GM12874 (cell line): ENCODE measurements at regions not wholly inside any gene's neighbourhood (a gene's known extent, or its start where the extent isn't known, plus 50 kb on each side); places are given as distances from the start of the nearest gene placed in this dataset.

Source experiments
- TF ChIP-seq, protein P1 (sequence below): IDR thresholded peaks from 2 replicates; pipeline ENCODE4 v1.5.1; 2011; ENCODE audit warnings: low read depth, mild to moderate bottlenecking, control low read depth, low read length, moderate library complexity; ENCODE audit not compliant: insufficient read depth

DNA sequence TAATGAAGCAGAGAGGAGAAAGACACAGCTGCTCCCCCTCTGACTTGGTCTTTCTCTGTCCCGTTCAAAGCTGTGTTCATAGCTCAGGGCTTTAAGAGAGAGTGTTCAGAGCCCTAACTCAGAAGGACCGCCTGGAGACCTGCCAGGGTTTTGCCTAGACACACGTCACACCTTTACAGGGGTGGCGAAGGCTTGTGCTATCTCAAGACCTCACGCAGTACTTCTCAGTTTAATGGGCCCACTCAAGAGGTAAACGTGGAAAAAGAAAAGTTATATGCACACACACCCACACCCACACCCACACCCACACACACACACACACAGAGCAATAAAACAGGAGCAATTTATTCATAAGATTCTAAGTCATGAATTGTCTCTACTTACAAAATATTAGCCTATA, 374.3 kb downstream of the C12orf75 start:
- TF ChIP-seq, protein P1, sequence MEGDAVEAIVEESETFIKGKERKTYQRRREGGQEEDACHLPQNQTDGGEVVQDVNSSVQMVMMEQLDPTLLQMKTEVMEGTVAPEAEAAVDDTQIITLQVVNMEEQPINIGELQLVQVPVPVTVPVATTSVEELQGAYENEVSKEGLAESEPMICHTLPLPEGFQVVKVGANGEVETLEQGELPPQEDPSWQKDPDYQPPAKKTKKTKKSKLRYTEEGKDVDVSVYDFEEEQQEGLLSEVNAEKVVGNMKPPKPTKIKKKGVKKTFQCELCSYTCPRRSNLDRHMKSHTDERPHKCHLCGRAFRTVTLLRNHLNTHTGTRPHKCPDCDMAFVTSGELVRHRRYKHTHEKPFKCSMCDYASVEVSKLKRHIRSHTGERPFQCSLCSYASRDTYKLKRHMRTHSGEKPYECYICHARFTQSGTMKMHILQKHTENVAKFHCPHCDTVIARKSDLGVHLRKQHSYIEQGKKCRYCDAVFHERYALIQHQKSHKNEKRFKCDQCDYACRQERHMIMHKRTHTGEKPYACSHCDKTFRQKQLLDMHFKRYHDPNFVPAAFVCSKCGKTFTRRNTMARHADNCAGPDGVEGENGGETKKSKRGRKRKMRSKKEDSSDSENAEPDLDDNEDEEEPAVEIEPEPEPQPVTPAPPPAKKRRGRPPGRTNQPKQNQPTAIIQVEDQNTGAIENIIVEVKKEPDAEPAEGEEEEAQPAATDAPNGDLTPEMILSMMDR: no peak

DNA sequence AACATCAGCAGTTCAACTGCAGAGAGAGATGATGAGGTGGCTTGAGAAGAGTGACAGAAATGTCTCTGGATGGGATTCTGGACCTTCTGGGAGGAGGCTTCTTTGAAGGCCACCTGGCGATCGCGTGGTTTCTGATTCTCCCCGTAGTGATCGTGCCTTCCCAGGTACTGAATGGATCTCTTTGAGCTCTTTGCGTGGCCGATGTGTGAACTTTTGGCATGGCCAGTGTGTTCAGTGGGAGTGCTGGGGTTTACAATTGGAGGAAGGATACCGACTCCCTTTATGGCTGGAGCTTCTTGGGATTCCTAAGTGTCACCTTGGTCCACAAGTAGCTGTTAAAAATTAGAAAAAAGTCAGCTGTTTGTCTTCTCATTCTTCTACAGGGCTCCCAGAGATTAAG, 374.7 kb downstream of the C12orf75 start:
- TF ChIP-seq, protein P1: no peak

DNA sequence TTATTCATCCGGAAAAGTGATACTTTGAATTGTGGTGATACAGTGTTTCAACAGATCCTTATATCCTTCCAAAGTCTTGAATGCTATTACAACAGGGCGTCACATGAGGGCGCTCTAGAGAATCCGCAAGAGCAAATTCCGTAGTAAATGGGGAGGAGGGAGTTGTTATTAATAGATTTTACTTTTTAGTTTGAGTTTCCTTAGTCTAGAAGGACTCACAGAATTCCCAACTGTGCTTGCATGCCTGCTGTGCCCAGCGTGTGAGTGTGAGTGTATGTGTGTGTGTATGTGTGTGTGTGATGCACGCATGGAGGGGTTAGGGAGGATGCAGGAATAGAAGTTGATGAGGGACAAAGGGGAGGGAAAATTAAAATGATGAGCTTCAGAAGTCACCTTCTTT, 375.3 kb downstream of the C12orf75 start:
- TF ChIP-seq, protein P1: peak; percentile 65

DNA sequence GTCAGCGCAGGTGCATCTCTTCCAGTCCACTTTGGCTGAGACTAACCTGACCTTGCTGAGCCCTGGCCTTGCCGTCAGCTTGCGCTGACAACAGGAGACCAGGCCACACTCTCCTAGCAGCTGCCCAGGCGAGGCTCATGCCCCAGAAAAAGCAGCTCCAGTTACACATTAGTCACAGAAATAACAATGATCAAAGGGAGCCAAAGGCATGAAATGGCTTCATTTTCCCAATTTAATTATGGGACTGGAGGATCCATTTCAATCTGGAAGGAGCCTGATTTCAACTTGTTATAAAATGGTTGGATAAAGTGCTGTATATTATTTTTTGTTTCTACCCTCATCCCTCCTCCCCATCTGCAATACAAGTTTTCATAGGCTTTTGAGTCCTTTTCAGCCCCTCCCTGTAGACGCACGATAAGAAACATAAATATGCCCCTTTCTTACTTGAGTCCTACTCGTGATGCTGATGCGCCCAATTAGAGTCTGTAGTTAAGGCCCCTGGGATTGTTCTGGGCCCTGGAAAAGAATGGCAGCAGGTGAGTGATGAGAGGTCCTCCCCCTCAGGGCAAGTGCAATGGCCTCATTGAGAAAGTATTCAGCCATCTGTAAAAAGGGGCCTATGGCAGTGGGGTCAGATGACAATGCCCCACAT, 376.0 kb downstream of the C12orf75 start:
- TF ChIP-seq, protein P1: no peak

DNA sequence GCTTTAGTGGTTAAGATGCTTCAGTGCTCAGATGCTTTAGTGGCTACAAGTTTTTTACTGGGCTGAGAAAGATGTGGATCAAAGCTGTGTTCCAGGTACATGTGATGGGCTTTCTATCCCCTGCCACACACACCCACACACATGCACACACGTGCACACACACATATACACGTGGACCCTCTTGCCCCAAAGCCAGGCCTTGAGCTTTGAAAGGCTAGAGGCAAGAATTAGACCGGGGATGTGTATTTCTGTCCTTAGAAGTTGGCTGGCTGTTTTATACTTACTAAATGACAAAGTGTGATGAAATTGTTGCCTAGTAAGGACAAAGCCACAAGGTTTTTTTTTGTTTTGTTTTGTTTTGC, 376.5 kb downstream of the C12orf75 start:
- TF ChIP-seq, protein P1: no peak

DNA sequence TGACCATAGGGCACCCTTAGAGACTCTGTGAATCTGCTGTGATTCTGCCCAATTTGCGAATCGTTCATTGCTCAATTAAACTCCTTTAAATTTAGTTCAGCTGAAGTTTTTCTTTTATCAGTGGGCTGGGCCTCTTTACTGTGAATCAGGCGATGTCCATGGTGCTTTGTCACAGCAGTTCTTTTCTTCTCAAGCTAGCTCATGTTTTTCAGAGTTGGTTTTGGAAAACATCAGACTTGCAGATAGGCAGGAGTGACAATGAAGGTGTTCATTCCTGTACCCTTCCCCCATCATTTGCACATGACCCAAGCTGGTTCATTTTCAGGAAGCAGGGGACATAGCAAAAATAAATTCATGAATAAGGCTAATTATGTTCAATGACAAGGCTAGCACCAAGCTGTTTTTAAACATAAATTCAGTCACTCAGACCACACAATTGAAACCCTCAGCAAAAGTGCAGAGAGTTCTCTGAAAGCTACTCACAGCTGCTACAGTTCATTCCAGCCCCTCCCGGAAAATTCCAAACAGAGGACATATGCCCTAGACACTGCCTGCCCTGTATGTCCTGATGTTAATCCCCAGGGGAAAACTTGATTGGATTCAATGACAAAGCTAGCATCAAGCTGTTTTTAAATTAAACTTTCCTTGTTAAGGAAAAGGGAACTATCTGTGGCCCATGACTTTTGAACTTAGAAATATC, 383.3 kb downstream of the C12orf75 start:
- TF ChIP-seq, protein P1: no peak

DNA sequence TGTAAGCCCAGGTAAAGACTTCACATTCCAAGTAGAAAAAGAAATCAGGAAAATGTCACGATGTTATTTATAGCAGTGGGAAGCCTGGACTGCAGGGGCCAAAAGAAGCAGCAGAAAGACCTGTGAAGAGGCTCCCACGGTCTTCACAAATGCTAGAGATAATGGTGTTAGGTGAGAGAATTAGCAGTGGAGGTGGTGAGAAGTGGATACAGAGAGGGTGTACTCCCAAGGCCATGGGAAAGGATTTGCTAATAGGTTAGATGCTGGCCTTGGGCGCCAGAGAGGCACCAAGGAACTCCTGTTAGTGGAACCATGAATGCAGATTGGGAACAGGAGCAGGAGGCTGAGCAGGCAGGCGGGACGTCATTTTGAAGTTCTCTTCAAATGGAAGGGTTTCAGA, 386.1 kb downstream of the C12orf75 start:
- TF ChIP-seq, protein P1: no peak
